Prostate gland (tissue), 2 donors: ENCODE measurements at regions not wholly inside any gene's neighbourhood (a gene's known extent, or its start where the extent isn't known, plus 50 kb on each side); places are given as distances from the start of the nearest gene placed in this dataset.

Experiments used
- POLR2A ChIP-seq: fragments of 450-650 bp; IDR thresholded peaks from one replicate; pipeline ENCODE4 v1.6.1; 2016; ENCODE audit warnings: antibody characterized with exemption, mild to moderate bottlenecking
- POLR2AphosphoS5 ChIP-seq: sonication (generic); formaldehyde crosslinking; IDR thresholded peaks from one replicate; pipeline ENCODE4 v1.6.1; 2017; ENCODE audit warnings: antibody characterized with exemption
- TF ChIP-seq, protein P1 (sequence below), 4 experiments: fragments of 200-600 bp in 2 of 4; fragments of 450-650 bp in 2 of 4; sonication (generic) in 2 of 4; IDR thresholded peaks; 1 replicate in 3 of 4; 2 replicates in 1 of 4; pipeline ENCODE4 v1.5.1; 2016 to 2019; ENCODE audit warnings: antibody characterized with exemption in 4 of 4, mild to moderate bottlenecking in 2 of 4, moderate library complexity in 2 of 4

DNA sequence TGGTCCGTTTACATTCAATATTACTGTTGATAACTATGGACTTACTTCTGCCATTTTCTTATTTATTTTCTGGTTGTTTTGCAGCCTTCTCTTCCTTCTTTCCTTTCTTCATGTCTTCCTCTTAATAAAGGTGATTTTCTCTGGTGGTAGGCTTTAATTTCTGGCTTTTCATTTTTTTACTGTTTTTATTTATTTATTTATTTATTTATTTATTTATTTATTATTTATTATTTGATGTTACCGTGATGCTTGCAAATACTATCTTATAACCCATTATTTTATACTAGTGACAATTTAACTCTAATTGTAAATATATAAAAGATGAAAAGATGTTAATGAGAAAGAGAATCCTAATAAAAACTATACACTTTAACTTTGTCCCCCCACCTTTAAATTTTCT lies 112.8 kb downstream of the SPIN3 start:
- TF ChIP-seq, protein P1, sequence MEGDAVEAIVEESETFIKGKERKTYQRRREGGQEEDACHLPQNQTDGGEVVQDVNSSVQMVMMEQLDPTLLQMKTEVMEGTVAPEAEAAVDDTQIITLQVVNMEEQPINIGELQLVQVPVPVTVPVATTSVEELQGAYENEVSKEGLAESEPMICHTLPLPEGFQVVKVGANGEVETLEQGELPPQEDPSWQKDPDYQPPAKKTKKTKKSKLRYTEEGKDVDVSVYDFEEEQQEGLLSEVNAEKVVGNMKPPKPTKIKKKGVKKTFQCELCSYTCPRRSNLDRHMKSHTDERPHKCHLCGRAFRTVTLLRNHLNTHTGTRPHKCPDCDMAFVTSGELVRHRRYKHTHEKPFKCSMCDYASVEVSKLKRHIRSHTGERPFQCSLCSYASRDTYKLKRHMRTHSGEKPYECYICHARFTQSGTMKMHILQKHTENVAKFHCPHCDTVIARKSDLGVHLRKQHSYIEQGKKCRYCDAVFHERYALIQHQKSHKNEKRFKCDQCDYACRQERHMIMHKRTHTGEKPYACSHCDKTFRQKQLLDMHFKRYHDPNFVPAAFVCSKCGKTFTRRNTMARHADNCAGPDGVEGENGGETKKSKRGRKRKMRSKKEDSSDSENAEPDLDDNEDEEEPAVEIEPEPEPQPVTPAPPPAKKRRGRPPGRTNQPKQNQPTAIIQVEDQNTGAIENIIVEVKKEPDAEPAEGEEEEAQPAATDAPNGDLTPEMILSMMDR (IDR thresholded peaks at IDR 0.05), result no peak
- TF ChIP-seq POLR2A, result no peak
- TF ChIP-seq POLR2AphosphoS5, result no peak
